ENCODE measurements at regions not wholly inside any gene's neighbourhood (a gene's known extent, or its start where the extent isn't known, plus 50 kb on each side); places are given as distances from the start of the nearest gene placed in this dataset.
"Not testable (repeated sequence)": the region's sequence is repeated elsewhere in the genome, so short reads cannot be mapped to it uniquely, and the experiment has no call there.

DNA sequence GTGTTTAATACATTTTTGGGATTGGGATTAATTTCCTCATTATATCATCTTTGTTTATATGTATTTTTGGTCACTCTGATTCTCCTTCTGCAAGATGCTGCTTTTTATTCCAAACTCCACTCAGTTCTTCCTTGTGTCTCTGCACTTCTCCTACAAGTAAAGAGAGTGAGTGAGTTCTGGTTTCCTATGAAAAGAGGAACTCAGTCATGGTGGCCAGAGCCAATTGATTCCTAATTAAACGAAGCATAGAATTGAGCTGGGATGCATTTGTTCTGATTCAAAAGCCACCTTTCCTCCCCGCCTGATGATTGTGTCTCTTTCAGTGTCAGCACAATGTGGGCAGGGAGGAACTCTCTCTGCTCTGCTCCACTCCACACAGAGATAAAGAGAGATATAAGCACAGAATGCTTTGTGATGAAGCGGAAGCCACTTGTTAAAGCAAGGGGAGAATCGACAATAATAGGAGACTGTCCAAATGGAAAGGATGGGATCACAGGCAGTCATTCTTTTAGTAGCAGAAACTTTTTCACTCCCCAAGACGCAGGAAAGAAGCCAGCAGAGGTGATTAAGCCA is 121.3 kb upstream of the GOT2 start:
- Mint-ChIP-seq H3K4me1 (ENCODE audit: low read depth) (no peaks in the 10 kb centered on the region), H3K27me3 (peaks cover 16% of the 10 kb centered on the region), H3K36me3 (ENCODE audit: low read depth) (no peaks in the 10 kb centered on the region), H3K9me3 (no peaks in the 10 kb centered on the region), H3K27ac (no peak overlapping the region), H3K4me3 (no peak overlapping the region)

DNA sequence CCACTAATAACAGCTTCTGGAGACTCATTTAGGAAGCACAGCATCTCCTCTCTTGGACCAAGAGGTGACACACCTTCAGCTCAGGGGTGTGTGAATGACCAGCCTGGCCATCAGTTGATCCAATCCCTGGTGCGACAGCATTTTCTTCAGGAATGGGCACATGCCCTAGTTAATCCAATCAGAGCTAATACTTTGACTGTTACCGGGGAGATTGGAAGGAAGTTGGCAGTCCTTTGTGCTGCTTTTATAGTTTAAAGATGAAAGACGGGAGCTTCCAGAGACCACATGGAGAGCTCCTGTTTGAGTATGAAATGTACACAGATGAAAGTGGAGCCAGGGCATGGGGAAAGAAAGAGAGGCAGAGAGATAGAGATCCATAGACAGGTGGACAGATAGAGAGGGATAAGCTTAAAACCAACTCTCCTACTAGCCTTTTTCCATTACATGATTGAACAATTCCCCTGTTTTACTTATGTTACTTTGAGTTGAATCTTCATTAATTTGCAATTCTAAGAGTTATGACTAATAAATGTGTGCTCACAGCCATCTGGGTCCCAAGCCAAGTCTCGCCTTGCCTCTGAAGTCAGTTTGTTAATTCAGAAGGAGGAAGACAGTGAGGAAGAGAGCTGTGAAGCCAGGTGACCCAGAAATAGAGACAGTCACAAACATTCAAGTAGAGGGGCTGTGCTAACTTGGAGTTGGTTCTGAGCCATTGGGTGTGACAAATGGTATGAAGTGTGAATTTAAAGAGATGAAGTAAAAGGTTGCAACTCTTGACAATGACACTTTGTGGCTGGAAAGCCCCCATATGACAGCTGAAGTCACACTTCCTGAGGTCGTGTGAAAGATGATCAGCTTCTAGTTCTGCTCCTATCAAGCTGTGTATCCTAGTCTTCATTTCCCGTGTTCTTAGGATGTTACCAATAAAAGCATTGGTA is 120.0 kb upstream of the GOT2 start:
- no peak overlapping the region for H3K27ac Mint-ChIP-seq
- H3K9me3 Mint-ChIP-seq, result no peaks in the 10 kb centered on the region
- H3K4me3 Mint-ChIP-seq, result no peak overlapping the region
- no peaks in the 10 kb centered on the region for H3K4me1 Mint-ChIP-seq (ENCODE audit: low read depth)
- no peaks in the 10 kb centered on the region for H3K36me3 Mint-ChIP-seq (ENCODE audit: low read depth)
- H3K27me3 Mint-ChIP-seq, result peaks cover 15% of the 10 kb centered on the region

DNA sequence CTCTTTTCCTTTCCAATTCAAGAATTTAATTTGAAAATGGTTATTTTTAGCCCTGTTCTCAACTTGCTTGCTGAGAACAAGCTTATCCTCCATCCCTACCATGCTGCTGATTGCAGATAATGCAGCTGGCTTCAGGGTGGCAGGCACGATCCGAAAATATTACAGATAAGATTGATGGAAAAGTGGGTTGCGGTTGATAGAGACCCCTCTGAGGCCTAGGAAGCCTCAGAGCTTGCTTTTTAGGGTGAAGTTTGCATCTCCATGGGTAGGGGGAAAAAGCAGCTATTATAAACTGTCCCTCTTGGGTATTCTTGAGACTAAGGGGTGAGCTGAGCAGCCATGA is 116.5 kb upstream of the GOT2 start:
- Mint-ChIP-seq H3K27ac (no peak overlapping the region), H3K36me3 (ENCODE audit: low read depth) (no peaks in the 10 kb centered on the region), H3K4me1 (ENCODE audit: low read depth) (no peaks in the 10 kb centered on the region), H3K27me3 (peaks cover 20% of the 10 kb centered on the region), H3K4me3 (no peak overlapping the region), H3K9me3 (no peaks in the 10 kb centered on the region)

DNA sequence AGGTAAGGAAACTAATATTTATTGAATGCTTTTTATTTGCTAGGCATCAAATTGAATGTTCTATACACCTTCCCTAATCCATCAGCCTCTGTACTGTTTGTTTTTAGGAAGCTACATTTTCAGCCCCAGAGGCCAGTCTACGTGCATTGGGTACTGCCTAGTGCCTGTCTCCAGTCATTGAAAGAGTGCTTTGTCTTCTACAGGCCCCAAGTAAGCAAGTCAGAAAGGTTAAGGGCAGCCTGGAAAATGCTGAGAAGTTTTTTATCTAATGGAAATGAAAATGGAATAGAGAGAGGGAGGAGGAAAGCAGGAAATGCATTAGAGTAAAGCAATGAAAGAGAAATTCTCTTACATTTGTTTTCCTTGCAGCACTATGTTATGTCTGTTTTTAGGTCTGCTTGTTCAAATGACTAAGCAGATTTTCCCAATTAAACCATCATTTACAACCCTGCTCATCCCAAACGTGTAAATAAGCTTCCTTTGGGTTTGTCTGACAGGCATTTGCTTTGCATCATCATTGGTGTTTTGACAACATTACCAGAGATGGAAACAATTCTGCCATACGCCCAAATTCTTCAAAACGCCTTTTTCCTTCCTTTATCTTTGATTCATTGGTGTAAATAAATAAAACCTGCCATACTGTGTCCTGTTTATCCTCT is 116.0 kb upstream of the GOT2 start:
- H3K27me3 Mint-ChIP-seq, result peaks cover 16% of the 10 kb centered on the region

DNA sequence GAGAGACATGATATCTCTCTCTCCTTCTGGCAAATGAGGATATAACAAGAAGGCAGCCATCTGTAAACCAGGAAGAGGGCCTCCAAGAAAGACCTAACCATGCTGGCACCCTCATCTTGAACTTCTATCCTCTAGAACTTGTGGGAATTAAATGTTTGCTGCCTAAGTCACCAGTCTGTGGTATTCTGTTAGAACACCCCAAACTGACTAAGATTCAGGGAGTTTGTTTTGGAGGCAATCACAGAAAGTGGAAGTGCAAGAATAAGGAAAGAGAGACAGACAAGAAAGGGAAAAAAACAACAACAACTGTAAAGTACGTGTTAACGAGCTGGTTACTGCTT is 114.5 kb upstream of the GOT2 start:
- no peaks in the 10 kb centered on the region for H3K9me3 Mint-ChIP-seq
- no peak overlapping the region for H3K4me3 Mint-ChIP-seq
- no peaks in the 10 kb centered on the region for H3K4me1 Mint-ChIP-seq (ENCODE audit: low read depth)
- H3K27me3 Mint-ChIP-seq, result peaks cover 16% of the 10 kb centered on the region
- H3K36me3 Mint-ChIP-seq (ENCODE audit: low read depth), result no peaks in the 10 kb centered on the region
- H3K27ac Mint-ChIP-seq, result no peak overlapping the region

More for the DNA sequence above, 116.0 kb upstream of the GOT2 start:
- Mint-ChIP-seq H3K4me1 (ENCODE audit: low read depth) (no peaks in the 10 kb centered on the region), H3K27ac (no peak overlapping the region), H3K4me3 (no peak overlapping the region), H3K36me3 (ENCODE audit: low read depth) (no peaks in the 10 kb centered on the region), H3K9me3 (no peaks in the 10 kb centered on the region)

DNA sequence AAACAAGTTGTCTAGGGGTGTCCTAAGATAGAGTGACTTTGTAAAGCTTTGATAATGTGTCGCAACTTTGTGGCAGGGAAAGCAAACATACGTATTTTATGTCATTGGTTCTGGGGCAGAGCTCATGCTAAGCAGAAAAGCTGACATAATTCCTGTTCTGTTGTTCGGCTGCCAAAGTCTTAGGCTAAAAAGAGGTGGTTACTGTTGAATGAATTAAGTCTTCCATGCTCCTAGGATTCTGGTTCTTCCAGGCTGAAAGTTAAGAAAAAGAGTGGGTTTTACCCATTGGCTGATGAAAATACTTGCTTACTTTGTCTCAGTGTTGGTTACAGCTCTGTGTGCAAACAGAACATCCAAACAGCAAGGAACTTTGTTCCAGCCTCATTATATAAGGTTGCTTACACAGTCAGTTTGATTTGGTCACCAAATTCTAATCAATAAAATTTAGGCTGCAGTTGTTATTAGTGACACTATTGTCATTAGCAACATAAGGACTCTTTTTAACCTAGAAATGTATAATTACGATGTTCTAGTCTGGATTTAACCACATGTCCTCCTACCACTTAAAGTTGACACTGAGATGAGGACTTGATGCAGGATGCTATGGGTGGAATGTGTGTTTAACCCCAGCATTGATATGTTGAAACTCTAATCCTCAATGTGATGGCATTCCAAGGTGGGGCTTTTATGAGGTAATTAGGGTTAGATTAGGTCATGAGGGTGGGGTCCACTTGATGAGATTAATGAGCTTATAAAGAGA is 114.0 kb upstream of the GOT2 start:
- peaks cover 16% of the 10 kb centered on the region for H3K27me3 Mint-ChIP-seq
- H3K27ac Mint-ChIP-seq, result no peak overlapping the region
- no peaks in the 10 kb centered on the region for H3K9me3 Mint-ChIP-seq
- no peaks in the 10 kb centered on the region for H3K36me3 Mint-ChIP-seq (ENCODE audit: low read depth)
- H3K4me3 Mint-ChIP-seq, result no peak overlapping the region
- H3K4me1 Mint-ChIP-seq (ENCODE audit: low read depth), result no peaks in the 10 kb centered on the region

DNA sequence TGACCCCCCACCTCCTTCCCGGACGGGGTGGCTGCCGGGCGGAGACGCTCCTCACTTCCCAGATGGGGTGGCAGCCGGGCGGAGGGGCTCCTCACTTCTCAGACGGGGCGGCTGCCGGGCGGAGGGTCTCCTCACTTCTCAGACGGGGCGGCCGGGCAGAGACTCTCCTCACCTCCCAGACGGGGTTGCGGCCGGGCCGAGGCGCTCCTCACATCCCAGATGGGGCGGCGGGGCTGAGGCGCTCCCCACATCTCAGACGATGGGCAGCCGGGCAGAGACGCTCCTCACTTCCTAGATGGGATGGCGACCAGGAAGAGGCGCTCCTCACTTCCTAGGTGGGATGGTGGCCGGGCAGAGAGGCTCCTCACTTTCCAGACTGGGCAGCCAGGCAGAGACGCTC is 112.1 kb upstream of the GOT2 start:
- H3K9me3 Mint-ChIP-seq; H3K36me3 Mint-ChIP-seq (ENCODE audit: low read depth); H3K27me3 Mint-ChIP-seq; H3K27ac Mint-ChIP-seq; H3K4me1 Mint-ChIP-seq (ENCODE audit: low read depth); H3K4me3 Mint-ChIP-seq: not testable (repeated sequence)

DNA sequence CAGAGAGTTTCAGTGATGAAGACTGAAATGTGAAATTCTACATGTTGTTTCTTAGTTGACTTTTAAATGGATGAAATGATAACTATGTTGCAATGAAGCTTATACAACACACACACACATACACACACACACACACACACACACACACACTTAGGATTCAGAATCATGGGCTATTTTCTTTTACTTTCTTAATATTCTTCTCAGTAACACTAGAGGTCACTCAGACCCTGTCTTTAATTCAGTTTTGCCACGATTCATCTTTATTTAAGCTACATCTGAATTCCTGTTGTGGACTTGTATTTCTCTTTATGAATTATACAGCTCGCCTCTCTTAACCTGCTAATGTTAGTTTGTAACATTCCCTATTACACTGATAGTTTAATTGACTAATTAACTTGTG is 109.6 kb upstream of the GOT2 start:
- peaks cover 2% of the 10 kb centered on the region for H3K27me3 Mint-ChIP-seq

DNA sequence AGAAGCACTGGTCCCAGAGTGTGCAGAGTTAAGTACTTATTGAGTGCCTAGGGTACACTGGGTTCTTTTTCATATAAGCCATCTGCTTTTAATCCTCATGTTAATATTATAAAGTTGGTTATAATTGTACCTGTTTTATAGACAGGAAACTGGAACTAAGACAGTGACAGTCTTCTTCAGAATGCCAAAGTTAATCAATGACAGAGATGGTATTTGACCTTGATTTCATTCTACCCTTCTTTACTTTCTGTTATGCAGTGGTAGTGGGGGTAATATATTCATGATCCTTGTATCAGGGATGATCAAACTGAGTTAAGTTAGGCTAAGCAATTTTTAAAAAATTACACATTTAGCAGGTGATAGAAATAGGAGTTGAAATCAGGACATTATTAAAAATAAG is 108.6 kb upstream of the GOT2 start:
- Mint-ChIP-seq H3K36me3 (ENCODE audit: low read depth) (no peaks in the 10 kb centered on the region), H3K9me3 (no peaks in the 10 kb centered on the region)

More for the DNA sequence above, 109.6 kb upstream of the GOT2 start:
- Mint-ChIP-seq H3K4me3 (no peak overlapping the region), H3K36me3 (ENCODE audit: low read depth) (no peaks in the 10 kb centered on the region), H3K9me3 (no peaks in the 10 kb centered on the region), H3K27ac (no peak overlapping the region), H3K4me1 (ENCODE audit: low read depth) (no peaks in the 10 kb centered on the region)

DNA sequence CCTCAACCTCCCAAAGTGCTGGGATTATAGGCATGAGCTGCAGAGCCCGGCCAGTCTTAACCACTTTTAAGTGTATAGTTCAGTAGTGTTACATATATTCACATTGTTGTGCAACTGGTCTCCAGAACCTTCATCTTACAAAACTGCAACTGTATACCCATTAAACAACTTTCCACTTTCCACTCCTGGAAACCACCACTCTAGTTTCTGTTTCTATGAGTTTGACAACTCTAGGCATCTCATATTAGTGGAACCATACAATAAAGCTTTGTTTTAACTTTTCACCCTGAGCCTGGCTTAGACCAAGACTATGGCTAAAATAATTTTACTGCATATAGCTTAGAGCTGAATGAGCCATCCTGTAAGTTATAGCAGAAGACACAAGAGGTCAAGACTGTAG is 108.0 kb upstream of the GOT2 start:
- H3K9me3 Mint-ChIP-seq, result no peaks in the 10 kb centered on the region
- H3K27me3 Mint-ChIP-seq, result no peaks in the 10 kb centered on the region
- no peak overlapping the region for H3K27ac Mint-ChIP-seq
- H3K4me1 Mint-ChIP-seq (ENCODE audit: low read depth), result no peaks in the 10 kb centered on the region
- no peaks in the 10 kb centered on the region for H3K36me3 Mint-ChIP-seq (ENCODE audit: low read depth)
- no peak overlapping the region for H3K4me3 Mint-ChIP-seq

More for the DNA sequence above, 108.6 kb upstream of the GOT2 start:
- H3K27ac Mint-ChIP-seq, result no peak overlapping the region
- no peak overlapping the region for H3K4me3 Mint-ChIP-seq
- H3K27me3 Mint-ChIP-seq, result no peaks in the 10 kb centered on the region
- no peaks in the 10 kb centered on the region for H3K4me1 Mint-ChIP-seq (ENCODE audit: low read depth)

DNA sequence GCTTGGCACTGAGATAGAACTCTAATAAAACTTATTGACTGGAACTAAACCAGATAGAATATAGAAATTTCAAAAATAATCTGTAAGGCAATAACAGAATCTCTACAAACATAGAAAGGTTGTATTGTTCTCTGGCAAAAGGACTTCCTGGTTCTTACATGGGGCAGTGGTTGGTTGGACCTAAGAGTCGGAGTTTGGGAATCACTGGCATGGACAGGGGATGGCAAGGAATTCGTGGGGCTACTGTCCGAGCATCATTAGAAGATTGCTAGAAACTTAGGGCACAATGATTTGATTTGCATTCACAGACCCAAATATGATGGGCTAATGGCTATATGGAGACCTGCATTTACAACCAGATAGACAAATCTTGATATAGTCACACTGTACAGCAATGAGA is 103.8 kb upstream of the GOT2 start:
- Mint-ChIP-seq H3K4me1 (ENCODE audit: low read depth) (peaks cover 10% of the 10 kb centered on the region), H3K27me3 (peaks cover 15% of the 10 kb centered on the region), H3K4me3 (no peak overlapping the region), H3K9me3 (no peaks in the 10 kb centered on the region), H3K27ac (no peak overlapping the region), H3K36me3 (ENCODE audit: low read depth) (no peaks in the 10 kb centered on the region)

DNA sequence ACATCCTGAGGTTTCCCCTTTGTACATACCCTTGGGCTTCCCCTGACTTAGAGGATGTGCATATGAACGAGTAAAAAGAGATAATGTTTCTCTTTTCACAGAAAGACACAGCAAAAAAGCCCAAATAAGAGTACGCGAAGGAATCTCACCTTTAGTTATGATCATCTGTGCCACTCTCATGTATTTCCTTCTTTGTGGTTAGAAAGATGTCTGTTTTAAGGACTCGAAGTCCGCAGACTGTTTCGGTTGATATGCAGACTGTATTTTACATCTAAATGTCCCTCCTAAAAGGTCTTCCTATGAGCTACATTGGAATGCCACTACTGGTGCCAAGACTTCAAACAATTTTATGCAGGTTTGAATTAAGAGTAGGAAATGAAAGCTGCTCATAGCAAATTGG is 102.3 kb upstream of the GOT2 start:
- Mint-ChIP-seq H3K27ac (no peak overlapping the region), H3K4me3 (no peak overlapping the region), H3K9me3 (no peaks in the 10 kb centered on the region)

DNA sequence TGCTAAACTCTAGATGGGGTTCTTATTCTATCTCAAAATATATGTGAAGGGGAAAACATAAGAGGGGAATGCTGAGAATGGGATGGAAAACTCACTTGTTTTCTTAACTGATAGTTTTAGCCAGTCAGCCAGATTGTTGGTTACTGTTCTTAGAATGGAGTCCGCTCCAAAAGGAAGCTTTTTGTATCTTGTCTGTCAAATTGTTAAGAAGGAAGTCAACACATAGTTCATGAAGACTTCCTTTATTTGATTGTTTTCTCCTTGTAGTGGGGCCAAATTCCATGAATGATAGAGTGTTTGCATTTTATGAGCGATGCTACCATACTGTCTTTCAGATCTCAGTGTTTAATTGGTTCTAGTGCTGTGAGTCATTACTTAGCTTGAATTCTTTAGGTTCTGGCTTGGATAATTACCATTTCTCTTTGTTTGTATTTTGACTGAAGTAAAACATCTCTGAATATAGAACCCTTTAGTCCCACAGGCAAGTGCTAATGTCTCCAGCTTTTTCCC is 98.3 kb upstream of the GOT2 start:
- no peaks in the 10 kb centered on the region for H3K36me3 Mint-ChIP-seq (ENCODE audit: low read depth)
- peaks cover 15% of the 10 kb centered on the region for H3K27me3 Mint-ChIP-seq
- no peaks in the 10 kb centered on the region for H3K9me3 Mint-ChIP-seq
- H3K4me3 Mint-ChIP-seq, result no peak overlapping the region
- no peak overlapping the region for H3K27ac Mint-ChIP-seq
- peaks cover 10% of the 10 kb centered on the region for H3K4me1 Mint-ChIP-seq (ENCODE audit: low read depth)

More for the DNA sequence above, 102.3 kb upstream of the GOT2 start:
- Mint-ChIP-seq H3K36me3 (ENCODE audit: low read depth) (no peaks in the 10 kb centered on the region), H3K4me1 (ENCODE audit: low read depth) (peaks cover 10% of the 10 kb centered on the region), H3K27me3 (peaks cover 15% of the 10 kb centered on the region)

DNA sequence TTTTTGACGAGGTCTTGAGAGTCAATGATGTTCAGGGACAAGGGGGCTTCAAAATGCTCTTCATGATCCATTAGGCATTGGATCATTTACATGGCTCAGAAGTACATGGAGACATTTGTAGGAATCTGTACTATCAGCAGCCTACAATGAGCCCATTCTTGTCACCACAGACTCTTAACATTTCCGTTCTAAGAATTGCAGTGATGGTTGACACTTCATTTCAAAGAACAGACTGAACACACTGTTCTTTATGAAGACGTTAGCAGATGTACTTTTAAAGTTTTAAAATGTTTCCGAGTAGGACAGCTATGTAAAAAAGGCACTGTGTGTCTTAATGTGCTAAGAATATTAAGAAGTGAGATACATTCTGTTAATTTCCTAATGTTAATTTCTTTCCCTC is 97.3 kb upstream of the GOT2 start:
- Mint-ChIP-seq H3K36me3 (ENCODE audit: low read depth) (no peaks in the 10 kb centered on the region), H3K4me3 (no peak overlapping the region), H3K9me3 (no peaks in the 10 kb centered on the region), H3K27me3 (peaks cover 13% of the 10 kb centered on the region), H3K27ac (no peak overlapping the region), H3K4me1 (ENCODE audit: low read depth) (peaks cover 7% of the 10 kb centered on the region)
